ENCODE measurements at regions not wholly inside any gene's neighbourhood (a gene's known extent, or its start where the extent isn't known, plus 50 kb on each side); places are given as distances from the start of the nearest gene placed in this dataset.

DNA sequence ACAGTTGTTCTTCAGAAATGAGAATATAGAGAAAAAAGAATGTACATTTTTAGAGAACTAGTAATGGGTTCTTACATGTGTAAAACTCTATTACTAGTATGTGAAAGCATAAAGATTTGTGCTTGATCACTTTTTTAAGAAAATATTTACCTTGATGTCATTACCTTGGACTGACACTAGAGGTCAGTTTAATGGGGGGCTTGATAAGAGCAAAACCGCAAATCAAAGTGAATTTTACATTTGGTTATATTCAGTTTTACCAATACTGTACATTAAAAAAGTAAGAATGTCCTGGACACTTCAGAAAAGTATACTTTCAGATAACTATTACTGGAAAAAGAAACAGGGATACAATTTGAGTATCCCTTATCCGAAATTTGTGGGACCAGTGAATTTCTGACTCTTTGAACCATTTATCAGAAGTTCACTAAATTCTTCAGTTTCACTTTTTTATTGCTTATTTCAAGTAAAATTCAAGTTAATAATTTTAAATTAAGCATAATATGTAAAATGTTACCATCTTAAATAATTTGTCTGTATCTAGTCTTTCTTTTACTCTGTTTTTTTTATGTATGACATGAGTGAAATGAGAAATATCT is 1149.5 kb downstream of the DSC3 start:
- ATAC-seq (no peak), DNase-seq (no peak)
- Histone ChIP-seq H3K9me3 (no peaks in the 10 kb centered on the region), H3K4me1 (no peaks in the 10 kb centered on the region), H3K27ac (no peak overlapping the region), H3K27me3 (no peaks in the 10 kb centered on the region), H3K4me3 (no peak overlapping the region), H3K36me3 (no peaks in the 10 kb centered on the region)
- intact Hi-C loops (cut with DNase I): no loop called here
- TF ChIP-seq, protein P1, sequence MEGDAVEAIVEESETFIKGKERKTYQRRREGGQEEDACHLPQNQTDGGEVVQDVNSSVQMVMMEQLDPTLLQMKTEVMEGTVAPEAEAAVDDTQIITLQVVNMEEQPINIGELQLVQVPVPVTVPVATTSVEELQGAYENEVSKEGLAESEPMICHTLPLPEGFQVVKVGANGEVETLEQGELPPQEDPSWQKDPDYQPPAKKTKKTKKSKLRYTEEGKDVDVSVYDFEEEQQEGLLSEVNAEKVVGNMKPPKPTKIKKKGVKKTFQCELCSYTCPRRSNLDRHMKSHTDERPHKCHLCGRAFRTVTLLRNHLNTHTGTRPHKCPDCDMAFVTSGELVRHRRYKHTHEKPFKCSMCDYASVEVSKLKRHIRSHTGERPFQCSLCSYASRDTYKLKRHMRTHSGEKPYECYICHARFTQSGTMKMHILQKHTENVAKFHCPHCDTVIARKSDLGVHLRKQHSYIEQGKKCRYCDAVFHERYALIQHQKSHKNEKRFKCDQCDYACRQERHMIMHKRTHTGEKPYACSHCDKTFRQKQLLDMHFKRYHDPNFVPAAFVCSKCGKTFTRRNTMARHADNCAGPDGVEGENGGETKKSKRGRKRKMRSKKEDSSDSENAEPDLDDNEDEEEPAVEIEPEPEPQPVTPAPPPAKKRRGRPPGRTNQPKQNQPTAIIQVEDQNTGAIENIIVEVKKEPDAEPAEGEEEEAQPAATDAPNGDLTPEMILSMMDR (IDR thresholded peaks at IDR 0.05): peak; percentile 35

DNA sequence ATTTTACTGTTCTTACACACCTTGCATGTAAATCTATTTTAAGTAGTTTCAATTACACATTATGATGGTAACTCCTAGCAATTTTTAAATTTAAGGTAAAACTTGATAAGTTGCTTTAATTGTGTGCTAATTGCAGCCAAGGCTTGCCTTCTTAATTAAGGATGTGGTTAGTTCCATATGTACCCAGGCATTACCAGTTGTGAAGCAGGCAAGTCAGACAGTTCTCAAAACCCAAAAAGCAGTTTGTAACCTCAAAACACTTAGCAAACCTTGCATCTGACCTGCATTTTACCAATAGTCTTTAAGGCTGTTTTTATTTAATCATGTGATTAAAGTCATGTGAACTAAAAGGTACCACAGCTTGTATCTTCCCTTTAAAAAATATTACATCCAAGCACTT is 1159.4 kb downstream of the DSC3 start:
- H3K27me3 ChIP-seq: no peaks in the 10 kb centered on the region
- ATAC-seq: no peak
- no peaks in the 10 kb centered on the region for H3K36me3 ChIP-seq
- no peaks in the 10 kb centered on the region for H3K9me3 ChIP-seq
- TF ChIP-seq, protein P1 (IDR thresholded peaks at IDR 0.05): no peak
- no peak for DNase-seq
- no peaks in the 10 kb centered on the region for H3K4me1 ChIP-seq
- intact Hi-C loops (cut with DNase I): no loop called here
- H3K27ac ChIP-seq: no peak overlapping the region
- no peak overlapping the region for H3K4me3 ChIP-seq

DNA sequence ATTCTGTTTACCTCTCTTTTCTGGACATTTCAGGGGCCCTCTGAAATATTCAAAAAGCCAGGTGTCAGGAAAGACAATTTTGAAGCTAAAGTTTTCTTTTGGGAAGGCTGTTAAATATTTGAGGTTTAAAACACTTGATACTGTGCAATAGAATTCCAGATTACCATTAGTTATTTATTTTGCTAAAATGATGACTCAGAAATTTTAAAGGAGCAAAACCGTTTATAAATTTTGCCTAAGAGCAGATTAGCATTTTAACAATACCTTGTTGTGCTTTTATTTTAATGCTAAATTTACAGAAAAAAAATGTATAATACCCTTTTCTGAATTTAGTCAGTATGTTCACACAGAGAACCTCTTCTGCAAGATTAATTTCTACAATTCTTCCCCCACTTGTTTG is 1159.9 kb downstream of the DSC3 start:
- no peaks in the 10 kb centered on the region for H3K9me3 ChIP-seq
- no peak overlapping the region for H3K27ac ChIP-seq
- no peaks in the 10 kb centered on the region for H3K27me3 ChIP-seq
- TF ChIP-seq, protein P1 (IDR thresholded peaks at IDR 0.05): no peak
- H3K4me3 ChIP-seq: no peak overlapping the region
- H3K36me3 ChIP-seq: no peaks in the 10 kb centered on the region
- DNase-seq (no peak), ATAC-seq (no peak)
- intact Hi-C loops (cut with DNase I): no loop called here
- H3K4me1 ChIP-seq: no peaks in the 10 kb centered on the region

DNA sequence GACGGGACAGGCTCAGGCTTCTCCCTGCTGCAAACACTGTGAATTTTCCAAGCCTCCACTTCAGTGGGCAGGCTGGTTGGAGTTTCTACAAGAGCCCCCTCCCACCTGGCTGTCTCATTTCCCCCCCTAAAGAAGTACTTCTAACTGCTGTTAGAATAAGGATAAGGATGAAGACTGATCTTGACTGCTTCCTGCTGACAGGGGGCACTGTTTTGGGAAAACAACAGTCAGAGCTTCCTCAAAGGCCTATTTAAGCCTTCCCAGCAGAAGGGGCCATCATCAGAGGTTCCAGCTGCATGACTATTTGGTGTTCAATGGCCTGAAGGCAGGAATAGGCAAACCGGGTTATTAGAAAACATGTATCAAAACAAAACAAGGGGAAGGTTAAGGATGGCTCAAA is 1162.8 kb downstream of the DSC3 start:
- ATAC-seq (no peak), DNase-seq (no peak)
- no peaks in the 10 kb centered on the region for H3K9me3 ChIP-seq
- H3K4me1 ChIP-seq: no peaks in the 10 kb centered on the region
- intact Hi-C loops (cut with DNase I): no loop called here
- TF ChIP-seq, protein P1 (IDR thresholded peaks at IDR 0.05): no peak
- H3K27ac ChIP-seq: no peak overlapping the region
- no peak overlapping the region for H3K4me3 ChIP-seq
- H3K27me3 ChIP-seq: no peaks in the 10 kb centered on the region
- no peaks in the 10 kb centered on the region for H3K36me3 ChIP-seq

DNA sequence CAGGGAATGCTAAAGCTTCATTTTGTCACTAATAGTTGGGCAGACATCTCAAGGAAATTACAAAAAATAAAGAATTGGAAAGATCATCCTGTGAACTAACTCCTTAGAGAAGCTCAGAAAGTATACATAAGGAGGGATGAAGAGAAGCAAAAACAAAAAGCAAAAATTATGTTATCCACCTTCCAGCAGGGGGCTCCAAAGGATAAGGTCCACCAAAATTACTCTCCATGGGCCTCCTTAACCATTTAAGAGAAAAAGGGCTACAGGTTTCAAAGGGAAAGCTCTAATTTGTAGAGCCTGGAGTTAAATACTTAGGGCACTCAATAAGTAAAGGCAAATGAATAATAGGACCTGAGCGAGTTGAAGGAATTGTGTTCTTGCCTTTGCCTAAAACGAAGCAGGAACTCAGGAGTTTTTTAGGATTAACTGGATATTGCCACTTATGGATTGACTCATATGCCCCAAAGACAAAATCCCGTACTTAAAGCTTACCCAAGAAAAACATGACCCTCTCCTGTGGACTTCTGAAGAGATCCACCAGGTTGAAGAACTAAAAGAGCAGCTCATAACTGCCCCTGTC is 1167.9 kb downstream of the DSC3 start:
- DNase-seq (no peak), ATAC-seq (no peak)
- H3K9me3 ChIP-seq: no peaks in the 10 kb centered on the region
- H3K27me3 ChIP-seq: no peaks in the 10 kb centered on the region
- H3K4me3 ChIP-seq: no peak overlapping the region
- TF ChIP-seq, protein P1 (IDR thresholded peaks at IDR 0.05): peak; percentile 50
- H3K4me1 ChIP-seq: no peaks in the 10 kb centered on the region
- no peaks in the 10 kb centered on the region for H3K36me3 ChIP-seq
- no peak overlapping the region for H3K27ac ChIP-seq
- intact Hi-C loops (cut with DNase I): no loop called here

DNA sequence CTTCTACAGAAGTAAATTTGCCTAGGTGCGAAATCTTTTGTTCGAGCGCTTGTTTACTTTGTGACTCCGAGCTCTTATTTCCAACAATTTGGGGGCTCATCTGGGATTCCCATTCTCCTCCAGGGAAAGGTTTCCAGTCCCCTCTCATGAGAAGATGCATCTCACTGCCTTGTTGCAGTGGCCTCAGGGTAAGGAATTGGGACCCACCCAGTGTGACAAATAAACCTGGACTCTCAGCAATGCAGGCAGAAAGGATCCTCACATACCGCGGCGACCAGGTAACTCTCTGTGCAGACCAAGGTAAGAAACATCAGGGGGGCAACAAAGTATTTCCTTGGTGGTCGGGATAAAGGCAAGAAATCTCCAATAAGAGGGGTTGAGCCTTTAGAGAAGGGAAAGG is 1169.3 kb downstream of the DSC3 start:
- no peak overlapping the region for H3K4me3 ChIP-seq
- H3K36me3 ChIP-seq: no peaks in the 10 kb centered on the region
- TF ChIP-seq, protein P1 (IDR thresholded peaks at IDR 0.05): no peak
- no peaks in the 10 kb centered on the region for H3K9me3 ChIP-seq
- ATAC-seq: no peak
- intact Hi-C loops (cut with DNase I): no loop called here
- no peak overlapping the region for H3K27ac ChIP-seq
- no peaks in the 10 kb centered on the region for H3K4me1 ChIP-seq
- no peak for DNase-seq
- no peaks in the 10 kb centered on the region for H3K27me3 ChIP-seq

Measured in upper lobe of right lung (tissue), 1 donor.